ENCODE measurements at regions not wholly inside any gene's neighbourhood (a gene's known extent, or its start where the extent isn't known, plus 50 kb on each side); places are given as distances from the start of the nearest gene placed in this dataset.

DNA sequence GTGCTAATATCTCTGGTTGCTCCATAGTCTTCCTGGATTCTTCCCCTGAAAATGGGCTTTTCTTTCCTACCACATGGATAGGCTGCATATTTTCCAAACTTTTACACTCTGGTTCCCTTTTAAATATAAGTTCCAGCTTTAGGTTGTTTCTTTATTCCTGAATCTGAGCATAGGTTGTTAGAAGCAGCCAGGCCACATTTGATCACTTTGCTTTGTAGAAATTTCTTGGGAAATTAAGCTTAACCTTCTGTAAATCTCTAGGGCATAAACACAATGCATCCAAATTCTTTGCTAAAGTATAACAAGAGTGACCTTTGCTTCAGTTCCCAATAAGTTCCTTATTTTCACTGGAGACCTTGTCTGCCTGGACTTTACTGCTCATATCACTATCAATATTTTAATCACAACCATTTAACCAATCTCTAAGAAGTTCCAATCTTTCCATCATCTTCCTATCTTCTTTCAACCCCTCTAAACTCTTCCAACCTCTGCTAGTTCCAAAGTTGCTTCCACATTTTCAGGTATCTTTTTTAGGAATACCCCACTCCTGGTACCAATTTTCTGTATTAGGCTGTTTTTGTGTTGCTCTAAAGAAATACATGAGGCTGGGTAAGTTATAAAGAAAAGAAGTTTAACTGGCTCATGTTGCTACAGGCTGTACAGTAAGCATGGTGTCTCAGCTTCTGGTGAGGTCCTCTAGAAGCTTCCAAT is 389.6 kb upstream of the HS6ST1 start:
- Histone ChIP-seq H3K4me3 (ENCODE audit: low read depth, low read length) (no peak overlapping the region), H3K27ac (ENCODE audit: low read depth) (no peak overlapping the region), H3K36me3 (ENCODE audit: insufficient read depth) (no peaks in the 10 kb centered on the region), H3K4me1 (ENCODE audit: insufficient read depth) (no peaks in the 10 kb centered on the region)
- no peak for DNase-seq (ENCODE audit: extremely low spot score)

DNA sequence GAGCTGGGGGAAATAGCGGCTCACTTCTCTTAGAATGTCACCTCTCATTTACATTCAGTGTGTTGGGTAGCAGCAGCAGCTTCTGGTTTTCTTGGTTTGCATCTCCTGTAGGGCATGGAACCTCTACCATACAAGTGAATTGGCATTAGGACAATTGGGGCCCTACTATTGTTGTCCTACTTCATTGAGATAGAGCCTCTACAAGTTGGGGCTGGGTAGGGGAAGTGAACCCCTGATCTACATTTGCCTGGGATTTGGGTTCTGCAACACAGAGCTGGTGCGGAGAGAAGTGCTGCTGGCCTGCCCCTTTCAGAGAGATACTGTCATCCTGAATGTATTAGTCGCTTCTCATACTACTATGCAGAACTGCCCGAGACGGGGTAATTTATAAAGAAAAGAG is 391.6 kb upstream of the HS6ST1 start:
- Histone ChIP-seq H3K4me1 (ENCODE audit: insufficient read depth) (no peaks in the 10 kb centered on the region), H3K36me3 (ENCODE audit: insufficient read depth) (no peaks in the 10 kb centered on the region), H3K4me3 (ENCODE audit: low read depth, low read length) (no peak overlapping the region), H3K27ac (ENCODE audit: low read depth) (no peak overlapping the region)
- no peak for DNase-seq (ENCODE audit: extremely low spot score)
- WGBS: 95% methylated on average over 5 of the region's 5 CpGs

DNA sequence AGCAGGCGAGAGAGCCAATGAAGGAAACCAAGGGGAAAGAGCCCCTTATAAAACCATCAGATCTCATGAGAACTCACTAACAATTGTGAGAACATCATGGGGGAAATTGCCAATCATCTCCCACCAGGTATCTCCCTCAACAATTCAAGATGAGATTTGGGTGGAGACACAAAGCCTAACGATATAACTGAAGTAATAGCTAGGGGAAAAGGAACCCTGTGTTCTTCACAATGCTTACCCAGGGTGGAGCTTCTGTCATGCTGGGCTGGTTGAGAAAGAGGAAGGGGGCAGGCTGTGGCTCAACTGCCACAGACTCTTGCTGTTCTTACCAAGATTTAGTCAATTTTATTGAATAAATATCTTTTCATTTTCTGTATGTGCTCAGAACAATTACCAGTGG is 392.1 kb upstream of the HS6ST1 start:
- no peaks in the 10 kb centered on the region for H3K4me1 ChIP-seq (ENCODE audit: insufficient read depth)
- no peak for DNase-seq (ENCODE audit: extremely low spot score)
- no peak overlapping the region for H3K27ac ChIP-seq (ENCODE audit: low read depth)
- WGBS: 87% methylated on average over 2 of the region's 2 CpGs
- H3K4me3 ChIP-seq (ENCODE audit: low read depth, low read length): no peak overlapping the region
- H3K36me3 ChIP-seq (ENCODE audit: insufficient read depth): no peaks in the 10 kb centered on the region

DNA sequence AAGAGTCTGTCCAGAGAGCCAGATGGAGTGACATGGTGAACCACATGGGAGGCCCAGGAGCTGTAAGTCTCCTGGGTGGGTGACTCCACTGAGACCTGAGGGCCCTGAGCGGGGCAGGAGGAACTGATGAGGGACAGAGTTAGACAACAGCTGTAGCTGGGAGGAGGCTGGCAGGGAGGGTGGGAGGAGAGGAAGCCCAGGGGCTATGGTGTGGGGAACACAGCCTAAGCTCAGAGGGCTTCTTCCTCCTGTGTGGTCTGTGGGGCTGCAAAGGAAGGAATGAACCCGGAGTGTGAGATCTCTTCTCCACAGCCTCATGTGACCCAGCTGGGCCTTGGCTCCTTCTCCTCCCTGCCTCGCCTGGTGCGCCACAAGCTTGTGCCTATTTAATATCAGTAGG is 395.6 kb upstream of the HS6ST1 start:
- no peak overlapping the region for H3K27ac ChIP-seq (ENCODE audit: low read depth)
- H3K36me3 ChIP-seq (ENCODE audit: insufficient read depth): no peaks in the 10 kb centered on the region
- DNase-seq (ENCODE audit: extremely low spot score): no peak
- WGBS: 66% methylated on average over 4 of the region's 4 CpGs
- H3K4me1 ChIP-seq (ENCODE audit: insufficient read depth): no peaks in the 10 kb centered on the region
- H3K4me3 ChIP-seq (ENCODE audit: low read depth, low read length): no peak overlapping the region

DNA sequence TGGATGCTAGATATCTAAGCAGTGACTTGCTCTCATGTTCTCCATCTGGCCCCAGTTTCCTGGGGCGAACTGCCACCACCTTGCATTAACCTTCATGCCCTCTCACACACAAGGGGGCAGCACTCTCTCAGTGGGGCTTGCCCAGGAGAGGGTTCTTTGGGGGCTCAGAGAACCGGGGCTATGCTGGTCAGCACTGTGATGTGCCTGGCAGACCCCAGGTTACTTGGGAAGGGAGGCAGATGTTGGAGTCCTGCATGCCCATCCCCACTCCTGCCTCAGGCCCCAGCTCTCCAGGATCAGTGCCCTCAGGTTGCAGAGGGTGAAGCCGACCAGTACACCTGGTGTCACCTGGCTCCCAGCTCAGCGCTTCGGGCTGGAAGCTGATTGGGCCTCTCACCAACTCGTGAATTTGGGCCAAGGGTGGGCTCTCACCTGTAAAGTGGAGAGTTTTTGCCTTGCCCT is 396.2 kb upstream of the HS6ST1 start:
- WGBS: 84% methylated on average over 6 of the region's 6 CpGs
- H3K4me3 ChIP-seq (ENCODE audit: low read depth, low read length): no peak overlapping the region
- H3K27ac ChIP-seq (ENCODE audit: low read depth): no peak overlapping the region
- no peak for DNase-seq (ENCODE audit: extremely low spot score)
- H3K36me3 ChIP-seq (ENCODE audit: insufficient read depth): no peaks in the 10 kb centered on the region
- no peaks in the 10 kb centered on the region for H3K4me1 ChIP-seq (ENCODE audit: insufficient read depth)

DNA sequence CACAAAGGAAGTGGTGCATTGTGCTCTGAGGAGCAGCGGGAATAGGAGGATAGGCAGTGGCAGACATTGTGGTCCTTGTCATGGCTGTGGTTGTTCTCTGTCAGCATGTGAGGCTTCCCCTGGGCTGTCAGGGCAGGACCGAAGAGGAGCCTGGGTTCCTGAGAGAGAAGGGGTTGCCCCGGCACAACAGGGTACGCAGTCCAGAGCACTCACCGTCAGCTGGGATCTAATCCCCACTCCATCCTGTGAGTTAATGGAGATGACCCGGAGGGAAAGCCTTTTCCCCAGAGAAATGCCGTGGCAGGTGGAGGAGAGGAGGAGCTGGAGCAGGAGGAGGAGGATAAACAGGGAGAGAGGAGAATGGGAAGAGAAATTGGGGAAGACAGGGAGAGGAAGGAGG is 396.7 kb upstream of the HS6ST1 start:
- no peaks in the 10 kb centered on the region for H3K36me3 ChIP-seq (ENCODE audit: insufficient read depth)
- DNase-seq (ENCODE audit: extremely low spot score): no peak
- 75% methylated on average over 7 of the region's 7 CpGs for WGBS
- H3K4me3 ChIP-seq (ENCODE audit: low read depth, low read length): no peak overlapping the region
- no peaks in the 10 kb centered on the region for H3K4me1 ChIP-seq (ENCODE audit: insufficient read depth)
- no peak overlapping the region for H3K27ac ChIP-seq (ENCODE audit: low read depth)

DNA sequence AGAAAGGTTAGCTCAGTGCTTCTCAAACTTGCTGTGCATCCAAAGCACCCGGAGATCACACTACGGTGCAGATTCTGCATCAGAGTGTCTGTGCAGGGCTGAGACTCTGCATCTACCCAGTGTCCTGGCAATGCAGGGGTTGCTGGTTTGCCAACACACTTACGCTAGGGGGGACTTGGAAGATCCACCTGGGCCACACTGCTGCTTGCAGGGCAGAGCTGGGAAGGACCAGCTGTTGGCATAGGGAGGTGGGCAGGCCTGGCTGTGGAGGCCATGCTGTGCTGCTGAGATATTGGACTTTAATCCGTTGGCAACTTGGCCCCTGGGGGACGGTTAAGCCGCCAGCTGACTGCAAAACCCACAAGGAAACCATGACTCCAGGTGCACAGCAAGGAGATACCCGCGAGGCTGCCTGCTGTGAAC is 397.6 kb upstream of the HS6ST1 start:
- 84% methylated on average over 8 of the region's 8 CpGs for WGBS
- Histone ChIP-seq H3K27ac (ENCODE audit: low read depth) (no peak overlapping the region), H3K36me3 (ENCODE audit: insufficient read depth) (no peaks in the 10 kb centered on the region), H3K4me3 (ENCODE audit: low read depth, low read length) (no peak overlapping the region), H3K4me1 (ENCODE audit: insufficient read depth) (no peaks in the 10 kb centered on the region)
- no peak for DNase-seq (ENCODE audit: extremely low spot score)

DNA sequence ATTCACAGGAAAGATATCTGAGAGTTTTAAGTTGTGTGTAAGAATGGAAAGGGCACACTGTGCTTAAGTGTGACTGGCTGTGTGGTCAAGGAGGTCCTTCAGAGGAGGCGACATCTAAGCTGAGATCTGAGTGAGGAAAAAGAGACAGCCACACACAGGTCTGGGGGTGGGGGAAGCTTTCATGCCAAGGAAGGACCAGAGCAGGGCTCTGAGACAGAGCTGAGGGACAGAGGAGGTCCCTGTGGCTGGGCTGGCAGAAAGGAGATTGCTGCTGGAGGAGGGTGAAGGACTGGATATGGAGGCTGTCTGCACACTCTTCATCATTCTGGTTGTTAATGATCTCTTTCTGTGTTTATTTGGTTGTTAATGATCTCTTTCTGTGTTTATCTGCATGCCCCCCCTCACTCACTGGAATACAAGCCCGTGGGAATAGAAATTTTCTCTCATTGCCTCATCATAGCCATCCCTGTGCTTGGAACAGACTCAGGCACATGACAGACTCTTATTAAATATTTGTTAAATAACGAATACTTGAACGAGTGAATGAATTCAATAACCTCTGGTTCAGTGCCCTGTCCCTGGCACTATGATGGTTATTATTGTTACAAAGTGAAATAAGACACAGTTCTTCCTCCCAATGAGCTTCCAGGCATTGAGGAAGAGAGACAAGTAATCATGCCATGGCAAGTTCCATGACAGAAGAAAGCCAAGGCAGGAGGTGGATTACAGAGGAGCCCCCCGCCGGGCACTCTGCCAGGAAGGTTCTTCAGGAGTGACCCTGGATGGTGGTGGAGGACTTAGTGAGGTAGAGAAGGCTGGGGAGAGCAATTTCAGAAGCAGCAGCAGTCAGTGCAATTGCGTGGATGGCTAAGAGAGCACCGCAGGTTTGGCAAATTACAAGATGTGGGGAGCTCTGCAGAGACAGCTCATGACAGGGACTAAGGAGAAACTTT is 399.4 kb upstream of the HS6ST1 start:
- WGBS: 71% methylated on average over 8 of the region's 8 CpGs
- no peaks in the 10 kb centered on the region for H3K36me3 ChIP-seq (ENCODE audit: insufficient read depth)
- no peak overlapping the region for H3K4me3 ChIP-seq (ENCODE audit: low read depth, low read length)
- DNase-seq (ENCODE audit: extremely low spot score): no peak
- H3K27ac ChIP-seq (ENCODE audit: low read depth): no peak overlapping the region
- no peaks in the 10 kb centered on the region for H3K4me1 ChIP-seq (ENCODE audit: insufficient read depth)

DNA sequence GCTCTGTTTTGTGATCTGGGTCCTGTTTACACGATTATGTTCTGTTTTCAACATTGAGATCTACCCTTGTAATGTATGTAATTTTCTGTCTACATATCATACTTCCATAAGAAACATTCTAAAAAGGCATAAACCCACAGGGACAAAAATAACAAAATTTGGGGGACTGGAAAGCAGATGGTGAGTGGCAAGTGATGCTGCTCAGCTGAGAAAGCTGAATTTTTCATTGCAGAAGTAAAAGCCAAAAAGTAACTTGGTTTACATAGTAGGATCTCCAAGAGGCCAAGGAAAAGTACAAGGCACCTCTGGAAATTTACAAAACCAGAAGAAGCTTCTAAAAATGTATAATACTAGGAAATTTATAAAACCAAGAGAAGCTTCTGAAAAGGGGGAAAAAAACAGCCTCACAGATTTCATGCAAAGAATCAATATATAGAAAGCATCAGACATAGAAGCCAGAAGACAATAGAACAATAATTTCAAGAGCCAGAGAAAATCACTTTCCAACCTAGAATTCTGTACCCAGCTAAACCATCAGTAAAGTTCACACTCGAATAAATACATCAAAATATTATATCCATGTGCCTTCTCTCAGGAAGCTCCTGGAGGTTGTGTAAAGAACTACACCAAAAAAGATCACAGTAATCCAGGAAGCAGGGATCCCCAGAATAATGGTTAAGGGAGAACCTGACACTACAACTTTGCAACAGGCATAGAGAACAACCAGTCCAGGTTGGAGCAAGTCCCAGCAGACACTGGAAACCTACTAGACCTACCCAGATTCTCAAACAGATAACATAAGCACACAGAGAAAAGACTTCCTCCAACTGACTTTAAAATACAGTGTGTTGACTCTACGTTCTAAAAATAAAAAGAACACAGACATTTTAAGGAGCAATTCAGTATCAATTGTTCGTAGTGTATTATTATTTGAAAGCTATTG is 401.7 kb upstream of the HS6ST1 start:
- Histone ChIP-seq H3K4me1 (ENCODE audit: insufficient read depth) (no peaks in the 10 kb centered on the region), H3K36me3 (ENCODE audit: insufficient read depth) (no peaks in the 10 kb centered on the region), H3K4me3 (ENCODE audit: low read depth, low read length) (no peak overlapping the region), H3K27ac (ENCODE audit: low read depth) (no peak overlapping the region)
- WGBS: 83% methylated on average over 4 of the region's 4 CpGs
- DNase-seq (ENCODE audit: extremely low spot score): no peak

DNA sequence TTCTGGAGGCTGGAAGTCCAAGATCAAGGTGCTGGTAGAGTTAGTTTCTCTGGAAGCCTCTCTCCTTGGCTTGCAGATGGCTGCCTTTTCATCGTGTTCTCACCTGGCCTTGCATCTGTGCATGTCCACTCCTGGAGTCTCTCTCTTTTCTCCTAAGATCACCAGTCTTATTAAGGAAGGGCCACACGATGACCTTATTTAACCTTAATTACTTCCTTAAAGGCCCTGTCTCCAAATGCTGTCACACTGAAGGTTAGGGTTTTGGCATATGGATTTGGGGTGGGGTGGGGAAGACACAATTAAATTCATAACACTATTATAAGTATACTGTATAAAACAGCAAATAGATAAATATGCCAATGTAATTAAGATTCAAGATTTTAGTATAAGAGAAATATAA is 402.4 kb upstream of the HS6ST1 start:
- Histone ChIP-seq H3K4me1 (ENCODE audit: insufficient read depth) (no peaks in the 10 kb centered on the region), H3K36me3 (ENCODE audit: insufficient read depth) (no peaks in the 10 kb centered on the region)
- WGBS: 91% methylated on average over 2 of the region's 2 CpGs

DNA sequence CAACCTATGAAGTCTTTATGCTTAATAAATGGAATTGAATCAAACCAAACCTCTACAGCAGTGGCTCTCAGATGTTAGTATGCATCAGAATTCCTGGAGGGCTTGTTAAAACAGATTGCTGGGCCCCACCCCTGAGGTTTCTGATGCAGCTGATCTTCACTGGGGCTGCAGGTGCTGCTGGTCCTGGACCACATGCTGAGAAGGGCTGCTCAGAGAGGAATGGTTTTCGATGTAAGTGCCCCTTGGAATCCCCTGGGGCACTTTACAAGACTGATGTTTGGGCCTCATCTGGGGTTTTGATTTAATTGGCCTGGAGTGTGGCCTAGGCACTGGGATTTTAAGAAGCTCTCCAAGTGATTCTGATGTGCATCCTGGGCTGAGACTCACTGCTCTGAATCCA is 403.8 kb upstream of the HS6ST1 start:
- no peaks in the 10 kb centered on the region for H3K4me1 ChIP-seq (ENCODE audit: insufficient read depth)
- H3K4me3 ChIP-seq (ENCODE audit: low read depth, low read length): no peak overlapping the region
- no peak overlapping the region for H3K27ac ChIP-seq (ENCODE audit: low read depth)
- 71% methylated on average over 1 of the region's 1 CpG for WGBS
- no peak for DNase-seq (ENCODE audit: extremely low spot score)
- no peaks in the 10 kb centered on the region for H3K36me3 ChIP-seq (ENCODE audit: insufficient read depth)

More for the DNA sequence above, 402.4 kb upstream of the HS6ST1 start:
- H3K27ac ChIP-seq (ENCODE audit: low read depth): no peak overlapping the region
- no peak overlapping the region for H3K4me3 ChIP-seq (ENCODE audit: low read depth, low read length)
- DNase-seq (ENCODE audit: extremely low spot score): no peak

DNA sequence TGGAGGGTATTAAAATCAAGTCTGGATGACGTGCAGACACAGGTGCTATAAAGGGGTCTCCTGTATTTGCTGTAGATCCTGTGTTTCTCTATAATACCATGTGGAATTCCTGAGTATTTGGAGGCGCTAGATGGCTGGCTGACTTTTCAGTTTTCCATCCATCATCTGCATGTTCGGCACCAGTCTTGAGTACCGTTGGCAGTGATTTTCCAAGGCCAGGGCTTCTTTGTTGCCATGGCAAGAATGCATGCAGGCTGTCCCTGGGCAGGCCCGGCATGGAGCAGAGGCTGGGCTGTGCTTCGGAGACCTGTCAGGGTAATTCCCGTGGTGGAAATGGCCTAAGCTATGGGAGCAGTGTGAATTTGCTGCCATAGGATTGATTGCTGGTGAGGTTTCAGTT is 405.9 kb upstream of the HS6ST1 start:
- no peaks in the 10 kb centered on the region for H3K36me3 ChIP-seq (ENCODE audit: insufficient read depth)
- H3K4me3 ChIP-seq (ENCODE audit: low read depth, low read length): no peak overlapping the region
- H3K4me1 ChIP-seq (ENCODE audit: insufficient read depth): no peaks in the 10 kb centered on the region
- WGBS: 92% methylated on average over 7 of the region's 7 CpGs
- no peak for DNase-seq (ENCODE audit: extremely low spot score)
- no peak overlapping the region for H3K27ac ChIP-seq (ENCODE audit: low read depth)

DNA sequence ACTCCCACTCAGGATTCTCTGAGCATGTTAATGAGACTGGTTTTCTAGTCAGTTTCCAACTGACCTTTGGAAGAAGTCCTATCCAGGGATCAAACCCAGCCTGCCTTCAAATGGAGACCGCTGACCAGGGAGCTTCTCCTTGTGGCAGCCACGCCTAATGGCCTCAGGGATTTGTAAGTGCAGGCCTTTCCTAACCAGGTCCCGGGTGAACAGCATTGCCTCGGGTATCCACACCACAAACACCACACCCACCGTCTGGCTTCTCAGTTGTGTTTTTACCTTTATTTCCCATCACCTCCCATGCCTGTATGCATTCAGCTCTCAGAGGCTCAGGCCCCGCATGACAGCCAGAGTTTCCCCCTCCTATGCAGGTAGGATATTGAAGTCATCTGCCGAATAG is 406.3 kb upstream of the HS6ST1 start:
- no peaks in the 10 kb centered on the region for H3K36me3 ChIP-seq (ENCODE audit: insufficient read depth)
- 89% methylated on average over 7 of the region's 7 CpGs for WGBS
- DNase-seq (ENCODE audit: extremely low spot score): no peak
- H3K27ac ChIP-seq (ENCODE audit: low read depth): no peak overlapping the region
- H3K4me1 ChIP-seq (ENCODE audit: insufficient read depth): no peaks in the 10 kb centered on the region
- H3K4me3 ChIP-seq (ENCODE audit: low read depth, low read length): no peak overlapping the region

Data from urinary bladder (tissue), 3 donors.